Left lung (tissue), 4 donors: ENCODE measurements at regions not wholly inside any gene's neighbourhood (a gene's known extent, or its start where the extent isn't known, plus 50 kb on each side); places are given as distances from the start of the nearest gene placed in this dataset.

Experiments
- ATAC-seq: fragments of 200-7000 bp; cut with Tn5 transposase; one replicate; pipeline ENCODE4 v1.9.1; 2020; ENCODE audit warnings: moderate library complexity
- DNase-seq, 4 donors: peaks; one replicate each; pipeline ENCODE4 v3.0.0-alpha.2; 2013 to 2020
- H3K27ac ChIP-seq, 2 donors: fragments of 200-600 bp; sonication (generic) in 1 of 2; one replicate each; pipeline versions ENCODE4 v1.5.0 to v1.8.0; 2020 to 2021
- H3K27me3 ChIP-seq, 2 donors: fragments of 200-600 bp; sonication (generic) in 1 of 2; one replicate each; pipeline versions ENCODE4 v1.5.0 to v1.8.0; 2020 to 2021
- H3K36me3 ChIP-seq, 2 donors: fragments of 200-600 bp; sonication (generic) in 1 of 2; one replicate each; pipeline versions ENCODE4 v1.5.0 to v1.8.0; 2020 to 2021
- H3K4me1 ChIP-seq, 2 donors: fragments of 200-600 bp; one replicate each; pipeline ENCODE4 v1.8.0; 2021
- H3K4me3 ChIP-seq, 2 donors: fragments of 200-600 bp; sonication (generic) in 1 of 2; one replicate each; pipeline versions ENCODE4 v1.5.0 to v1.8.0; 2020 to 2021; ENCODE audit warnings: mild to moderate bottlenecking in 1 of 2
- H3K9me3 ChIP-seq, 2 donors: fragments of 200-600 bp; sonication (generic) in 1 of 2; one replicate each; pipeline versions ENCODE4 v1.5.0 to v1.8.0; 2020 to 2021
- intact Hi-C, 2 donors: fragments of 100-400 bp; cut with DNase I; formaldehyde crosslinking; loops; one replicate each; pipeline versions ENCODE4 v1.11.2 to v1.14.2; 2022
- TF ChIP-seq, protein P1 (sequence below), 2 donors: fragments of 200-600 bp; sonication (generic) in 1 of 2; IDR thresholded peaks; one replicate each; pipeline versions ENCODE4 v1.5.0 to v1.8.0; 2021; ENCODE audit warnings: antibody characterized with exemption in 2 of 2
- donor health status: DM: no; HTN: yes; CAD: no.
- donor health status: DM: no; HTN: no; CAD: no.

DNA sequence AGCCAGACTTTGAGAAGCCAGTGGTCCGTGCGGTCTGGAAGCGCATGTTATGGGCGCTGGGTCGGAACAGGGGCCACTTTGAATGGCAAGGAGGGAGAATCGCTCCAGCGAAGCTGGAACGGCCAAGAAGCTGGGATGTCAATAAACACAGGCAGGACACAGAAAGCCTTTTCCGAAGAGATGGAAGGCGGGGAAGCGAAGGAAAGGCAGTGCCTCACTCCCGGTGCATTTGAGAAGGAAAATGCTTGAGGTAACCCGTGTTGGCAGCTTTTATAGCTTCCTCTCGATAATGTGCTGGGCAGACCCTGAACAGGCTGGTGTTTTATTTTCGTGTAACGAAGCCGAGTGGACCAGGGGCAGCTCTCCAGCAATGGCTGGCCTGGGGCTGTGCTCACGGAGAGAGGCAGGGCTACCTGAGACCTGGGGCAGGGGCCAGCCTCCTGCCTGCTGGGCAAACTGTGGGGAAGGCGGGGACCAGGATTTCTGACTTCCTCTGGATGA lies 84.2 kb upstream of the SPRY4 start:
- intact Hi-C loops, result no loop called here
- H3K9me3 ChIP-seq, result no peaks in the 10 kb centered on the region
- DNase-seq (no peak), ATAC-seq (peak; percentile 63)
- no peaks in the 10 kb centered on the region for H3K4me1 ChIP-seq
- no peak overlapping the region for H3K27ac ChIP-seq
- H3K4me3 ChIP-seq, result no peak overlapping the region
- H3K27me3 ChIP-seq, result no peaks in the 10 kb centered on the region
- no peaks in the 10 kb centered on the region for H3K36me3 ChIP-seq
- TF ChIP-seq, protein P1, sequence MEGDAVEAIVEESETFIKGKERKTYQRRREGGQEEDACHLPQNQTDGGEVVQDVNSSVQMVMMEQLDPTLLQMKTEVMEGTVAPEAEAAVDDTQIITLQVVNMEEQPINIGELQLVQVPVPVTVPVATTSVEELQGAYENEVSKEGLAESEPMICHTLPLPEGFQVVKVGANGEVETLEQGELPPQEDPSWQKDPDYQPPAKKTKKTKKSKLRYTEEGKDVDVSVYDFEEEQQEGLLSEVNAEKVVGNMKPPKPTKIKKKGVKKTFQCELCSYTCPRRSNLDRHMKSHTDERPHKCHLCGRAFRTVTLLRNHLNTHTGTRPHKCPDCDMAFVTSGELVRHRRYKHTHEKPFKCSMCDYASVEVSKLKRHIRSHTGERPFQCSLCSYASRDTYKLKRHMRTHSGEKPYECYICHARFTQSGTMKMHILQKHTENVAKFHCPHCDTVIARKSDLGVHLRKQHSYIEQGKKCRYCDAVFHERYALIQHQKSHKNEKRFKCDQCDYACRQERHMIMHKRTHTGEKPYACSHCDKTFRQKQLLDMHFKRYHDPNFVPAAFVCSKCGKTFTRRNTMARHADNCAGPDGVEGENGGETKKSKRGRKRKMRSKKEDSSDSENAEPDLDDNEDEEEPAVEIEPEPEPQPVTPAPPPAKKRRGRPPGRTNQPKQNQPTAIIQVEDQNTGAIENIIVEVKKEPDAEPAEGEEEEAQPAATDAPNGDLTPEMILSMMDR (IDR thresholded peaks at IDR 0.05), result no peak

DNA sequence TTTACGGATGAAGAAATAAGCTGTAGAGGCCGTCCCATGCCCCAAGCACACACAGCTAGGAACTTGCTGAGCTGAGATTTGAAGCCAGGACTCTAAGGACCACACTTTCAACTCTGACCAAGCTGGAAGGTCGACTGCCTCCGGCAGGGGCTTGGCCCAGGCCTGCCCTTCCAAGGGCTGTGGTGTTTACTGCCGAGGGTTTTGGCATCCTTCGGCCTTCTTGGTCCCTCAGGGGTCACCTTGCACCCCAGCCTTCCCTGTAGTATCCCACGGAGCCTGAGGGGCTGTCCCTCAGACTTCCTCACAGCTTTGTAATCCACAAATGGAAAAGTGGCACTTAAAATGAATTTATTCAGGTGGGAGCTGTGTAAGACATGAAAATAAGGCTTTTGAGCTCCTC lies 83.7 kb upstream of the SPRY4 start:
- Histone ChIP-seq H3K27me3 (no peaks in the 10 kb centered on the region), H3K4me3 (no peak overlapping the region), H3K36me3 (no peaks in the 10 kb centered on the region), H3K4me1 (no peaks in the 10 kb centered on the region), H3K9me3 (no peaks in the 10 kb centered on the region), H3K27ac (no peak overlapping the region)
- intact Hi-C loops, result no loop called here
- no peak for ATAC-seq
- TF ChIP-seq, protein P1 (IDR thresholded peaks at IDR 0.05), result no peak
- DNase-seq, result no peak

DNA sequence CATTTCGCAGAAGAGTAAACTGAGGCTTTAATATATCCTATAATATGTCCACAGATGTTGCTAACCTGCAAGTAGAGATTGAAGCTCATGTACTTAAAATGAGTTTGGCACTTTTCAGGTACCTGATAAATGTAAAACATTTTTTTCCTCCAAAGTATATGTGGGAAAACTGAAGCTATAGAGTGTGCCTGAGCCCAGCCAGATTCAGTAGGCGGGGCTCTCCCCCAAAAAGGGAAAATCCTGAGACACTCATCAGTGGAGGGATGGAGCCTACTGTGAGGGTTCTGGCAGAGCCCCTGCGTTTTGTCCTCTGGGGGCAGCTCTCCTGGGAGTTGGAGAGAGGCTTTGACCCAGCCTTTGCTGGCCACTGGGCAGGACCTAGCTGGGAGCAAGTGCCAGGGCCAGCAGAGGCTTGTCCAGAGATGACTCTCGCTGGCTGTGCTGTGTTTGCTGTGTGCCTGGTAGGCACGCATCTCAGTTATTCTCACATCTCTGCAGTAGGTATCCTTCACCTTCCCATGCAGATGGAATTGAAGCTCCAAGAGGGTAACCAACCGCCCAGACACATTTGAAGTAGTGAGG lies 81.1 kb upstream of the SPRY4 start:
- Histone ChIP-seq H3K27ac (no peak overlapping the region), H3K27me3 (no peaks in the 10 kb centered on the region), H3K4me1 (no peaks in the 10 kb centered on the region), H3K9me3 (no peaks in the 10 kb centered on the region), H3K36me3 (no peaks in the 10 kb centered on the region), H3K4me3 (no peak overlapping the region)
- ATAC-seq (no peak), DNase-seq (no peak)
- TF ChIP-seq, protein P1 (IDR thresholded peaks at IDR 0.05), result no peak
- intact Hi-C loops, result no loop called here

DNA sequence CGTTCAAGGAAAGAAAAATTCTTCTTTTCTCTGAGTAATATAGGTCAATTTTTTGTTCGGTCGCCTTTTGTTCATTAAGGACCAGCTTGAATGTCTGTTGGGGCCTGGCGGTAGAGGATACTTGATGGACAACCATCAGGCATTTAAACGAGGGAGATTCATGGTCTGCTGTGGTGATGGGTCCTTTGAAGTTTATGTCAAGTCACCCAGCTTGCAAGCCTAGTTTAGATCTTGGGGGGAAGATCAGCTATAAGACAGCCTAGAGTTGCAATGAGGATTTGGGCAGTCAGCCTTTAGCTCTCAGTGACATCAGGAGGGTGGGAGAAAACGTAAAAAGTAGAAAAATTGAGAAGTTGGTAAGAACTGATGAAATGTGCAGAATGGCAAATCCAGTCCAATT lies 80.2 kb upstream of the SPRY4 start:
- Histone ChIP-seq H3K4me1 (no peaks in the 10 kb centered on the region), H3K4me3 (no peak overlapping the region), H3K9me3 (no peaks in the 10 kb centered on the region), H3K27me3 (no peaks in the 10 kb centered on the region), H3K36me3 (no peaks in the 10 kb centered on the region), H3K27ac (no peak overlapping the region)
- TF ChIP-seq, protein P1 (IDR thresholded peaks at IDR 0.05), result no peak
- intact Hi-C loops, result no loop called here
- no peak for ATAC-seq
- no peak for DNase-seq

DNA sequence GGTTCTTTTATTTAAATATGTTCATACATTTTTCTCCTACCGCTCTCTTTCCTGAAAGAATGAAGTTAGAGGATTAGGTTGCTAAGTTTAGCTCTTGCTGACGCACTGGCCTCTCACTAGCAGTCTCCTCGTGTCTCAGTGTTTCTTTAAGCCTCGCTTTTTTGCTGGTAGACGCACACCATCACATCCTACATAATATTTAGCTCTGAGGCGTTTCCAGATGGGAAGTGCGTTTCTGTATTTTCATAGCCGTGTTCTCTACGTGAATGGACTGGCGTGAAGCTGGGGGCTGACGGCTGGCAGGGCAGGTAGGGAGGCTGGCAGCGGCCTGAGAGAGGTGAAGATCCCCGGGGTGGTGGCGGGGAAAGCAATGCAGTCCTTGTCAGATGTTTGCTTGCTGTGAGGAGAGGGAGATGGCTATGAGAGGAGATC lies 79.2 kb upstream of the SPRY4 start:
- intact Hi-C loops, result no loop called here
- Histone ChIP-seq H3K27me3 (no peaks in the 10 kb centered on the region), H3K4me3 (no peak overlapping the region), H3K27ac (peak overlapping the region; percentile 41 to 48), H3K9me3 (no peaks in the 10 kb centered on the region), H3K36me3 (no peaks in the 10 kb centered on the region), H3K4me1 (no peaks in the 10 kb centered on the region)
- ATAC-seq (peak; percentile 70), DNase-seq (peak in 1 of 4 donors; percentile 32)
- TF ChIP-seq, protein P1 (IDR thresholded peaks at IDR 0.05), result no peak
